Dedifferentiated amniotic fluid mesenchymal stem cell (primary cell): ENCODE measurements at regions not wholly inside any gene's neighbourhood (a gene's known extent, or its start where the extent isn't known, plus 50 kb on each side); places are given as distances from the start of the nearest gene placed in this dataset.

ENCODE experiments used
- DNase-seq: peaks from one replicate; pipeline ENCODE4 v3.0.0-alpha.2; 2016; ENCODE audit errors: extremely low spot score

DNA sequence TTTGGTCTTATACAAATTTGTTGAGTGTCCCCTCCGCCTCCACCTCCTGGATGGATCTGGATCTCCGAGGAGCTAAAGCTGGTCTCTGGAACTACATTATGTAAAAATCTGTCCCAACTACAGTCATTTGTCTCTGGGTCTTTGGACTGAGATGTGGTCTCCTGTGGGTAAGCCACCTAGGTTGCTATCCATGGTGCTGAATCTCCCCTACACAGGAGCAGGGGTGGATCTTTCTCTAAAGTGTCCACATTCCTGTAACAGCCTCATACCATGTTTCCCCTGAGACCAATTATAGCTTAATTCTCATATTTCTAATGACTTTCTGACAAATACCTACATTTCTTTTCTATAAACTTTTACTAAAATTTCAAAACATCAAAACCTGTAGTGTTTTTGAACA lies 625.8 kb downstream of the TAFA4 start:
- DNase-seq, result no peak

DNA sequence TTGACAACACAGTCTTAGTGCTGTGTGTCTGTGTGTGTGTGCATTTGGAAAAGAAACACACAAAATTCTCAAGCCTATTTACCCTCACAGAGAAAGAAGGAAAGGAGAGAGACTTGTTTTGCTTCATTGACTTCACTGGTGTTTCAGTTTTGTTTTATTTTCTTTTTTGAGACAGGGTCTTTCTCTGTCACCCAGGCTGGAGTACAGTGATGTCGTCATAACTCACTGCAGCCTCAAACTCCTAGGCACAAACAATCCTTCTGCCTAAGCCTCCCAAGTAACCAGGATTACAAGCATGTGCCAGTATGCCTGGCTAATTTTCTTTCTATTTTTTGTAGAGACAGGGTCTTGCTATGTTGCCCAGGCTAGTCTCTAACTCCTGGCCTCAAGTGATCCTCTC lies 636.9 kb downstream of the TAFA4 start:
- no peak for DNase-seq

DNA sequence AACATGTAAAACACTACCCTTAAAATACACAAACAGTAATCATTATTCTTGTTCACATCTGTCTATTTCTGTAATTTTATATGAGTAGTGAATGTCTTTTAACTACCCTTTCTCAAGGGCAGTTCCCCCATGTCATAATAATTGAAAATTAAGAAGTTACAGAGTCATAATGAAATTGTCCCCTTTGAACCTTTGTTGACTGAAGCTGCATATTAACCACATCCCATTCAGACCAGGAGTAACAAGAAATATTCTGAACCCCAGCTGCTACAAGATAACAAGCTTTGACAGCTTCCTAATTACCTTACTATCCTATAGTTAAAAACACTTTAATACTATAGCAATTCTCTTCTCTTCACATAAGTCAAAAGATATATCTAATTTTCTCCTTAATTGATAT lies 635.9 kb upstream of the SUCLG2 start:
- DNase-seq, result no peak

- no peak for DNase-seq
Observed at GRCh38 chr3:68288085-68288484, 633.7 kb upstream of the SUCLG2 start.

- DNase-seq, result no peak
Observed at GRCh38 chr3:68287101-68287500, 632.7 kb upstream of the SUCLG2 start.

- no peak for DNase-seq
Observed at GRCh38 chr3:68274286-68274685, 619.9 kb upstream of the SUCLG2 start.

DNA sequence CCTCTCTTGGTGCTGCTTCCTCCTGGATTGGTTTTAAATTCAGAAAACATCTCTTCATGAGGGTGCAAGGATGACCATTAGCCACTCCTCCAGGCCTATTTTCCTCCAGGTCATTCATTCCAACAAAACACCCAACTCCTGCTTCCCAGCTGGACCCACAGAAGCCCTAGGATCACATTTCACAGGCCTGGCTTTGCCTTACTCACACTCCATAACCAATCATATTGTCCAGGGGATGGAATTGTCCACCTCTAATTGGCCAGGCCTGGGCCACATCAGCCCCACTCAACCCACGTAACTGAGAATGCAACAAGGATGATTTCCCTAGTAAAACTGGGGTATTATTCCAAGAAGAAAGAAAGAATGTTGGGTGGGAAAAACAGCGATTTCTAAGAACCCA lies 616.7 kb upstream of the SUCLG2 start:
- DNase-seq, result no peak

- DNase-seq, result no peak
Observed at GRCh38 chr3:68256635-68257223, 602.3 kb upstream of the SUCLG2 start.

- DNase-seq, result no peak
Observed at GRCh38 chr3:68249265-68249664, 594.9 kb upstream of the SUCLG2 start.

DNA sequence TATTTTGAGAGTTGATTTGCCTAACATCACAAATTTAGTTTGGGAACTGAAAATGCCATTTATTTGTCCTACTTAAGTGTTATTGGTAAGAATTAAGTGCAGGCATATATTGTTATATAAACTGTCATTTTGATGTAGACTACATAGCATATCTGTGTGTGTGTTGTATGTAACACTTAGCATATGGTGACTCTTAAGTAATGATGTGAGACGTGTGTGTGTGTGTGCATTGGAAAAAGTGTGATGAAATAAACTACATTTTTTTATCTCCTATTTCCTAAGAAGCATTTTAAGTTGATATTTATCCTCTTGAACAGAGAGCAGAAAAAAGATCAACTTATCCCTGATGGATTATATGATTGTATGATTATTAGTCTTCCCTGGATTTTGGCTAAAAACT lies 588.2 kb upstream of the SUCLG2 start:
- DNase-seq, result no peak

DNA sequence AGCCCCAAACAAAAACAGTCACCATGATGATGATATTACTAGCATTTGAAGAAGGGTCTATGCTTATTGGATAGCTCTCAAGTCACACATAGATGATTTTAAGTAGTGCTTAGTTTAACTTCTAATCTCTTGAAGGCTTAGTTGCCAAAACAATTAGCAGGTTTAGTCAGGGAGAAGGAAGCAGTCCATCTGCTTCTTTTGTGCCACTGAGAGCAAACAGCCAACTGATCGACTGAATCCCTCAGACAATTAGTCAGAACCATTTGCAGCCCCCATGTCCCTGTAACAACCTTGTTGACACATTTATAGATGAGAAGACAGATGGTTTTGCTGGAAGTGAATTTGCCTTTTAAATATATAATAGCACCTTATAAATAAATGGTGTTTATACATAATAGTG lies 585.1 kb upstream of the SUCLG2 start:
- no peak for DNase-seq

DNA sequence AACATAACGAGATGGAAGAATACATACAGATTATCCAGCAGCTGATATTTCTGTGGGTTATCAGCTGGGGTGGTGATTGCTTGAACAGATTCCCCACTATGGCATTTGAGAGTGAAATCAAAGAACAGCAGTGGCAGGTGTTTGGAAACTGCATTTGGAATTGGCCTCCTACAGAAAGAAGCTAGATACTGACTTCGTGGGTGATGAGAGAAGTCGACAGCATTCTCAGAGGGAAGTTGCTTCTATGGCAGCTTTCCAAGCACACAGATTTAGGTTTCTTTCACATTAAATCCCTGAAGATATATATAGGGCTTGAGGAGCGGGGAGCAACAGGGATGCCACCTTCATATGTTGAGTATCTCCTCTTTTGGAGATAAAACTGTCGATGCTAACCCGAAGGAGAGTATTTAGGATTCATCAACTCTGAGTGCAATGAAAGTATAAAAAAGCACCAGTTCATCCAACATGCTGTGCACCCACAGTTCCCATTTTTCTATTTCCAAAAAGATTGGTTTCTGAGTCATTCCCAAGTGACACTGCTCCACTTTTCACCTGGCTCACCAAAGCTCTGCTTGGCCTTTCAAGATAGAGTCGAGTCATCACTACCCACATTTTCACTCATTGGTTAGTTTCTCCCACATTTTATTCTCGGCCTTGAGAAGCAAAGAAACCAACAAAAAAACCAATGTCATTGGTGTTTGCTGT lies 579.8 kb upstream of the SUCLG2 start:
- DNase-seq, result no peak

DNA sequence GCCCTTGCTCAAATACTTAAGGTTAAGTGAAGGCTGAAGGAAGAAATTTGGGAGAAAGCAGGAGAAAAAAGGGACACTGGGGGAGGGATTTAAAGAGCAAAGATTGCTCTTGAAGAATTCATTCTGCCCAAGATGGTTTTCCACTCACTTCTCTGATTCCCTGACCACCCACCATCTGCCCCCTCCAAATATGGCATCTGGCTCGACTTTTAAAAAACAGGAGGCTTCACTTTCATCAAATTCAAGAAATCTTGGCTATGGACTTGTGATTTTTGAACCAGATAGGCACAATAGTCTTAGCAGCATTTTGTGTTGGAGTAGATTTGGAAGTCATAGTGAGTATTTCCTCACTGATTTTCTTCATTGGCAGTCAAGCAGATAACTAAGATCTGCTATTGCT lies 574.4 kb upstream of the SUCLG2 start:
- no peak for DNase-seq

DNA sequence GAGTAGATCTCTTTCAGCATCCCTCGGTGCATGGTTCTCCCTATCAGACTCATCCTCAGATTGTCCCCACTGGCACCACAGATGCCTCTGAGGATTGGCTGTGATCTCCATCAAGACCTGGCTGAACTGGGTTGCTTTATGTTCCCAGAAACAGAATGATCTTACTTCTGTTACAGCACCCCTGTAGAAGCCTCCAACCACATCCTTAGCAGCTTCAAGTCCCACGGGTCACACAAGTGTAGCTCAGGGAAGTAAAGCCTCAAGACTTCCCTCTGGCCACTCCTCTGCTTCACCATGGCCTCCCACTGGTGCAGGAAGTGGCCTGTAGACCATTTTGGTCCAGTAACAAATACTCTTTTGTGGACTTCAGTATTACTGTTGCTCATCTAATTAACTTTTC lies 566.4 kb upstream of the SUCLG2 start:
- no peak for DNase-seq

DNA sequence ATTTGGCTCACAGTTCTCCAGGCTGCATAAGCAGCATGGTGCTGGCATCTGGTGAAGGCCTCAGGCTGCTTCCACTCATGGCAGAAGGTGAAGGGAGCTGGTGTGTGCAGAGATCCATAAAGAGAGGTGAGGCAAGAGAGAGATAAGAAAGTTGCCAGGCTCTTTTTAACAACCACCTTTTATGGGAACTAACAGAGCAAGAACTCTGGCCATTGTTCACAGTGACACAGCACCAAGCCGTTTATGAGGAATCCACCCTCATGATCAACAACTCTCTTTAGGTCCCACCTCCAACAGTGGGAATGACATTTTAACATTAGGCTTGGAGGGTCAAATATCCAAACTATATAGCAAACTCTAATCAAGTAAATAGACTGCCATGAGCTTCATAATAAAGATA lies 557.2 kb upstream of the SUCLG2 start:
- DNase-seq, result no peak

- DNase-seq, result no peak
Observed at GRCh38 chr3:68210635-68211034, 556.2 kb upstream of the SUCLG2 start.

- DNase-seq, result no peak
Observed at GRCh38 chr3:68207327-68207726, 552.9 kb upstream of the SUCLG2 start.

DNA sequence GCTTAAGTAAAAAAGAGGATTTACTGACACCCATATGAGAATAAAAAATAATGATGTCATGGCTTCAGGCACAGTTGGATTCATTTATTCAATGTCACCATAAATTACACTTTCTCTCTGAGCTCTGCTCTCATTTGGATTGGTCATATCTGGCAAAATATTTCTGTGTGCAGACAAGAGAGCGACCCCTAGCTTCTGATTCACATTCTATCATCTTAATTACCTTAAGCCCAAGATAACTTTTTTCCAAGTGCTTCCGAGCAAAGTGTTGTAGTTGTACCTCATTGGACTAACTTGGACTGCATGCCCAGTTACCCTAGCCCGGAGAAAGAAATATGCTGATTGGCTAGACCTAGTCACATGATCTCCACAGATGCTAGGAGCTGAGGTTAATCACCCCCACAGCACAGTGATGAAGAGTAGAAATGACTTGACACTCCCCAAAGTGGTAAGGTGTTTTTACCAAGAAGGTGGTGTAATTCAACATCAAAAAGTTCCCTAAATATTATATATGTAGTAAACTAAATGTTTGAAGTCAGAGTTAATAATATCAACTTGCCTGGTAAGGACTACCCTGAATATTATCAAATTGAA lies 552.2 kb upstream of the SUCLG2 start:
- no peak for DNase-seq

DNA sequence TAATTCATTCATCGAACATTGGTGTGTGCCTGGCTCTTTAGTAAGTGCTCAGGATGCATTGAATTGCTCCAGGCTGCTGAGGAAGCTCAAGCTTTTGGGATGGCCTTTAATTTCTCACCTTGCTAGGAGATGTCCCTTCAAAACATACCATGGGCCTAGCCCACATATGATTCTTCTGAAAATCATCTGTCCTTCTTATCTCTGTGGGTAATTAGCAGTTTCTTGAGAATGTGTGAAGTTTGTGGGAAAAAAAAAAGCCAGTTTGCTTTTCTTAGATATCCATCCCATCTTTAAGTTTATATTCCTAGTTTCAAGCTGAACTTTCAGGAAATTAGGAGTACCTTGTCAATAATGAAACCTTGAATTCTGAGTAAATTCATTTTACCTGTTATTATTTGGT lies 532.3 kb upstream of the SUCLG2 start:
- DNase-seq, result no peak

GRCh38 chr3:68176600-68176999 lies 522.2 kb upstream of the SUCLG2 start:
- no peak for DNase-seq

DNA sequence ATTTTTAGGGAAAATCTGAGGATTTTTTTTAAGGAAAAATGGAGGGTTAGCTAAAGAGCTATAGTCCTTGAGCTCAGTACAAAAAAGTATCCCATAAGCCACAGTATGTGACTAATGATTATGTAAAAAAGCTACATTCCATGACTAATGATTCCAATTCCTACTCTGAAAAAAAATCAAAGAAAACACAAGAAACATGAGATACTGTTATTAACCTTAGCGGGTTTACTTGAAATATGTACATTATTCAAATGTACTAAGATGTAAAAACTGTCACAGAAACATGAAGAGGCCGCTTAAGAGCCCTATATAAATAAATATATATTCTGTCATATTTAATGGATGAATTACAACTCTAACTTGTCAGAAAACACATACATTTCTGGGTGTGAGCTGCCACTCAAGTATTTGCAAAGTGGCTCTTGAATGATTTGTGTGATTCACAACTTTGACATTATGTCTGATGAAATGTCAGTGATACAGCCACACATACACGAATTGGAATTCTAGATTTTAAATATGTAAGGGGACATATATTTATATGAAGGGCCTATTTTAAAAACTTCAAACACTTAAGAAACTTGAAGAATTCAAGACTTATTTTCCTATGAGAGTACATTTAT lies 518.7 kb upstream of the SUCLG2 start:
- DNase-seq, result no peak

GRCh38 chr3:68172039-68172438 lies 517.6 kb upstream of the SUCLG2 start:
- no peak for DNase-seq

DNA sequence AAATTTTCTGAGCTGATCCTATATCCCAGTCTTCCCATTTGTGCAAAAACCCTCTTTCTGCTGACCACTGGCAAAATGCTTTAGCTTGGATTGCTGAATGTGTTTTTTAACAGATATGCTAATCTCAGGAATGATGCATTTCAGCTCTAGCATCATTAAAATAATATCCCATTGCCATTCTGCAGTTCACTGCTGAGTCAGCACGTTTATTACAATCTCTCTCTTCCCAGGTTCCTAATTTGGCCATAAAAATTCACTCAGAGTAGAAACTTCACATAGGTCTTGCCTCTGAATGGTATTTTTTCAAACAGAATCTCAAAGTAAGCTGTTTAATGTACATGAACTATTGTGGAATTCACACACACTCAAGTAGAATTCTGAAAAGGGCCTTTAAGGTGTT lies 509.6 kb upstream of the SUCLG2 start:
- no peak for DNase-seq
